ENCODE measurements at regions not wholly inside any gene's neighbourhood (a gene's known extent, or its start where the extent isn't known, plus 50 kb on each side); places are given as distances from the start of the nearest gene placed in this dataset.
"Not testable (repeated sequence)": the region's sequence is repeated elsewhere in the genome, so short reads cannot be mapped to it uniquely, and the experiment has no call there.

DNA sequence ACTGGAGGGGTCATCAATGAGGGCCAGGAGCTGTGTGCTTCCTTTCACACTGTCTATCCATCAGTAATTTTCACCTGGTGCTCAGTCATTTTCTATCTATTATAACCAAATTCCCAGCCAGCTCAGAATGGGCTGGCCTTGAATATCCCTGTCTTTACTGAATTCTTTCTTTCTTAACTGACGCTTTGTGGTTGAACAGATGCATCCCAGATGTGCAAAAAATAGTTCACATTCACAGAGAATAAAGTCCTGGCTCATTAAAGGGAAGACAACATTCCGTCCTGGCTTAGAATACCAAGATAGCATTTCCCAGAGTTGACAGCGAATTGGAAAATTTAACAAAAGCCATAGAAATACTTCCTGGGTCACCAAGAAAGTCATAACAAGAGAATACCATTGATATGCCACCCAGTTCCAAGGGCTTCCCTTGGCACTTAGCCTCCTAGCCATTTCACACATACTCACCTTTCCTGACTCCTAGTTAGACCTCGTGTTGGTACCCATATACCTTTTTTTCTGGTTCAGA lies 164.7 kb downstream of the SPDYE17 start:
- H4K5ac ChIP-seq (ENCODE audit: low read depth, low read length); H3K27ac ChIP-seq (ENCODE audit: insufficient read depth, low read length); CTCF ChIA-PET; H3K4me1 ChIP-seq (ENCODE audit: control insufficient read depth, insufficient read depth, low read length); H3K79me1 ChIP-seq (ENCODE audit: low read depth in 1 of 2, low read length in 2 of 2); in situ Hi-C loops (cut with MboI; ENCODE audit: low sequenced_read_pairs); H3K27me3 ChIP-seq (ENCODE audit: control insufficient read depth, insufficient read depth, low read length); H3K9ac ChIP-seq (ENCODE audit: low read depth, low read length); H2AFZ ChIP-seq (replicated peaks; ENCODE audit: low read length, poor library complexity); POLR2A ChIA-PET (ENCODE audit: unreplicated experiment); H2BK20ac ChIP-seq (ENCODE audit: low read depth, low read length); H4K8ac ChIP-seq (ENCODE audit: low read depth in 2 of 2, low read length in 2 of 2); DNase-seq; H4K91ac ChIP-seq (ENCODE audit: insufficient read depth, low read depth, low read length); H2BK5ac ChIP-seq (ENCODE audit: low read depth, low read length, poor library complexity, severe bottlenecking); ATAC-seq (ENCODE audit: low read depth); H3K4me3 ChIP-seq (ENCODE audit: insufficient read depth, low read depth, low read length); H3K56ac ChIP-seq (ENCODE audit: extremely low read depth, insufficient read depth, low read length); H3K36me3 ChIP-seq (ENCODE audit: control insufficient read depth, insufficient read depth, low read length); H2AK5ac ChIP-seq (ENCODE audit: low read depth, low read length); H4K20me1 ChIP-seq (ENCODE audit: insufficient read depth, low read length); H3K4me2 ChIP-seq (ENCODE audit: low read depth, low read length); H2BK120ac ChIP-seq (ENCODE audit: low read depth, low read length); dilution Hi-C loops (cut with HindIII; ENCODE audit: low sequenced_read_pairs, unreplicated experiment); H3K23ac ChIP-seq (ENCODE audit: low read depth, low read length); H3K14ac ChIP-seq (replicated peaks; ENCODE audit: low read depth, low read length); H3K9me1 ChIP-seq (ENCODE audit: insufficient read depth, low read length); H2AK9ac ChIP-seq (replicated peaks; ENCODE audit: low read depth, low read length, poor library complexity); intact Hi-C loops (cut with micrococcal nuclease); H3K9me3 ChIP-seq (ENCODE audit: control insufficient read depth, insufficient read depth, low read length); H3K4ac ChIP-seq (ENCODE audit: low read depth, low read length); BruUV-seq (replicated peaks); H3K18ac ChIP-seq (ENCODE audit: low read depth, low read length); H2BK15ac ChIP-seq (ENCODE audit: low read depth, low read length): not testable (repeated sequence)
- WGBS, 2 experiments (ENCODE audit: extremely low coverage in 2 of 2, insufficient read length in 1 of 2): no CpG with 5 or more reads among the region's 4 CpGs

DNA sequence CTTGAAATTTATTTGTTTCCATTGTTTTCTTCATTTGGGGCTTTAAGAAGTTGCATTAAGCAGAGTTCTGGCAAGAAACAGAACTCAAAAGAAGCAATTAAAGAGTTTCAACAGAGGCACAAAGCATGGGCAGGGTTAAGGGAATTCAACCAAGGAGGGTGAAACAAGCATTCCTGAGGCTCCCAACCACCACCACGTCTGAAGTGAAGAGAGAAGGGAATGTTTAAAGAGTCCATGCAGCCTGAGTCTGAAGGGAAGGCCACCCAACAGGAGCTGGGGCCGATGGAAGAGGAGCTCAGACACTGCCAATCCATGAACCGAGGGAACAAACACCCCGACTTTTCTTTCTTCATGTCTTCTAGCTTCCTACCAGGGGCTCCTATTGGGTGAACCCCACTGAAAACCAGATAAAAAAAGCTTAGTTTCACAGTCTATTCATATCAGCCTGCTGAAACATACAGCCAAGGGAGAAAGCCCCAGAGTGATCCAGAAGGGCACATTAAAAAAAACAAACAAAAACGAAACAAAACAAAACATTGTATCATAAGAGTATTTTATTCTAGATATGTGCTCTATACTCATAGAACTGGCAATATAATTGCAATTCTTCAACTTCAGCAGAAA lies 168.9 kb downstream of the SPDYE17 start:
- H3K18ac ChIP-seq (ENCODE audit: low read depth, low read length); H3K36me3 ChIP-seq (ENCODE audit: control insufficient read depth, insufficient read depth, low read length); H3K9ac ChIP-seq (ENCODE audit: low read depth, low read length); H2BK15ac ChIP-seq (ENCODE audit: low read depth, low read length); dilution Hi-C loops (cut with HindIII; ENCODE audit: low sequenced_read_pairs, unreplicated experiment); BruUV-seq (replicated peaks); H2BK120ac ChIP-seq (ENCODE audit: low read depth, low read length); H3K9me1 ChIP-seq (ENCODE audit: insufficient read depth, low read length); POLR2A ChIA-PET (ENCODE audit: unreplicated experiment); H3K4me2 ChIP-seq (ENCODE audit: low read depth, low read length); intact Hi-C loops (cut with micrococcal nuclease); H4K5ac ChIP-seq (ENCODE audit: low read depth, low read length); DNase-seq; H3K27ac ChIP-seq (ENCODE audit: insufficient read depth, low read length); H2BK5ac ChIP-seq (ENCODE audit: low read depth, low read length, poor library complexity, severe bottlenecking); ATAC-seq (ENCODE audit: low read depth); in situ Hi-C loops (cut with MboI; ENCODE audit: low sequenced_read_pairs); H3K4me1 ChIP-seq (ENCODE audit: control insufficient read depth, insufficient read depth, low read length); H4K20me1 ChIP-seq (ENCODE audit: insufficient read depth, low read length); H2AK9ac ChIP-seq (replicated peaks; ENCODE audit: low read depth, low read length, poor library complexity); H2BK20ac ChIP-seq (ENCODE audit: low read depth, low read length); H3K23ac ChIP-seq (ENCODE audit: low read depth, low read length); H3K9me3 ChIP-seq (ENCODE audit: control insufficient read depth, insufficient read depth, low read length); CTCF ChIA-PET; H2AK5ac ChIP-seq (ENCODE audit: low read depth, low read length); H3K4me3 ChIP-seq (ENCODE audit: insufficient read depth, low read depth, low read length); H3K56ac ChIP-seq (ENCODE audit: extremely low read depth, insufficient read depth, low read length); H4K91ac ChIP-seq (ENCODE audit: insufficient read depth, low read depth, low read length); H3K14ac ChIP-seq (replicated peaks; ENCODE audit: low read depth, low read length); H3K4ac ChIP-seq (ENCODE audit: low read depth, low read length); H2AFZ ChIP-seq (replicated peaks; ENCODE audit: low read length, poor library complexity); H3K27me3 ChIP-seq (ENCODE audit: control insufficient read depth, insufficient read depth, low read length); H4K8ac ChIP-seq (ENCODE audit: low read depth in 2 of 2, low read length in 2 of 2); H3K79me1 ChIP-seq (ENCODE audit: low read depth in 1 of 2, low read length in 2 of 2): not testable (repeated sequence)
- WGBS, 2 experiments (ENCODE audit: extremely low coverage in 2 of 2, insufficient read length in 1 of 2): no CpG with 5 or more reads among the region's 5 CpGs

Data from IMR-90 (cell line).